KOPT-K1 (cell line): ENCODE measurements at regions not wholly inside any gene's neighbourhood (a gene's known extent, or its start where the extent isn't known, plus 50 kb on each side); places are given as distances from the start of the nearest gene placed in this dataset.

Experiments used
- H3K27ac ChIP-seq: fragments of 200-600 bp; sonication (generic); 2 replicates; pipeline ENCODE4 v1.5.1; 2016; ENCODE audit warnings: antibody characterized with exemption, mild to moderate bottlenecking, low read depth, low read length; ENCODE audit not compliant: poor library complexity, severe bottlenecking
- H3K36me3 ChIP-seq: fragments of 200-600 bp; sonication (generic); 2 replicates; pipeline ENCODE4 v1.5.1; 2017; ENCODE audit warnings: antibody characterized with exemption, mild to moderate bottlenecking, low read length, moderate library complexity; ENCODE audit not compliant: insufficient read depth
- H3K9me3 ChIP-seq: fragments of 200-600 bp; sonication (generic); 2 replicates; pipeline ENCODE4 v1.5.1; 2017; ENCODE audit warnings: antibody characterized with exemption, low read length, mild to moderate bottlenecking; ENCODE audit not compliant: insufficient read depth, poor library complexity, severe bottlenecking

DNA sequence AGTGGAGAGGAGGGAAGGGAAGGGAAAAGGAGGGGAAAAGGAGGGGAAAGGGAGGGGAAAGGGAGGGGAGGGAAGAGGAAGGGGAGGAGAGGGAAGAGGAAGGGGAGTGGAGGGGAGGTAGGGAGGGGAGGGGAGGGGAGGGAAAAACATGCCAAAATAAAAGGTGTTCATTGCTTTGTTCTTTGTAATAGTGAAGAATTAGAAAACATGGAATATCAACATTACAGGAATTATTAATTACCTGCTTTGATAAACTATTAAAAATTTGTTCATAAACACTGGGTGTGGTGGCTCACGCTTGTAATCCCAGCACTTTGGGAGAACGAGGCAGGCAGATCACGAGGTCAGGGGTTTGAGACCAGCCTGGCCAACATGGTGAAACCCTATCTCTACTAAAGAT is 579.2 kb downstream of the MED13L start:
- Histone ChIP-seq H3K36me3 (no peaks in the 10 kb centered on the region), H3K27ac (no peak overlapping the region), H3K9me3 (no peaks in the 10 kb centered on the region)

DNA sequence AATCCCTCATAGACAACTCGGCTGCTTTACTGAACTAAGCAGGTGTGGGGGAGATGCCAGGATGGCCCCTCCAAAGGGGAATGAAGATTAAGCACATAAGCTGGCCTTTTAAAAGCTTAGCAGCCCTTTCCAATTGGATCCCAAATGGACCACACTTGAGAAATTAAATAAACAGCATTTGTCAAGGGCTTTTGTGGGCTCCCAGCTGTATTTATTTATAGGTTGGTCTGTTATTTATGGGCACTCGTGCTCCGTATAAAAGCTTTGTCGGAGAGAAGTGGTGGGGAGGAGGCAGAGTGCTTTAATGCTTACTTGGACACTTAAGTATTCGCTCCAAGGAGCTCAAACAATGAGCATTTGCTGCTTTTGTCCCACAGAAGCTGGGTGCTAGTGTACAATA is 580.2 kb downstream of the MED13L start:
- Histone ChIP-seq H3K36me3 (no peaks in the 10 kb centered on the region), H3K9me3 (no peaks in the 10 kb centered on the region)

DNA sequence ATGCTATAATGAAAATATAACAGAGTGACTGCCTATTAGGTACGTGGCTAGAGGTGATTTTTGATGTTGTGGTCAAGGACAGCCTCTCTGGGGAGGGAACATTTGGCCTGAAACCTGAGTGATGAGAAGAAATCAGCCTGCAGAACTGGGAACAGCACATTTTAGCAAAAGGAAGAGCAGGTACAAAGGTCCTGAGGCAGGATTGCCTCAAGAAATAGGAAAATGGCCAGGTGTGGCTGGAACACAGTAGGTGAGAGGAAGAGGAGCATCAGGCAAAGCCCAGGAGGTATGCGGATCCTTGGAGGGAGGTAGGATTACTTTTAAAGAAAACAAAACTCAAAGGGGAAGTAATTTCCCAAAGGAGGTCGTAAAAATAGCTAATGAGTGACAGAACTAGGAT is 582.9 kb downstream of the MED13L start:
- Histone ChIP-seq H3K27ac (no peak overlapping the region), H3K36me3 (no peaks in the 10 kb centered on the region), H3K9me3 (no peaks in the 10 kb centered on the region)

More for the DNA sequence above, 580.2 kb downstream of the MED13L start:
- H3K27ac ChIP-seq, result no peak overlapping the region

DNA sequence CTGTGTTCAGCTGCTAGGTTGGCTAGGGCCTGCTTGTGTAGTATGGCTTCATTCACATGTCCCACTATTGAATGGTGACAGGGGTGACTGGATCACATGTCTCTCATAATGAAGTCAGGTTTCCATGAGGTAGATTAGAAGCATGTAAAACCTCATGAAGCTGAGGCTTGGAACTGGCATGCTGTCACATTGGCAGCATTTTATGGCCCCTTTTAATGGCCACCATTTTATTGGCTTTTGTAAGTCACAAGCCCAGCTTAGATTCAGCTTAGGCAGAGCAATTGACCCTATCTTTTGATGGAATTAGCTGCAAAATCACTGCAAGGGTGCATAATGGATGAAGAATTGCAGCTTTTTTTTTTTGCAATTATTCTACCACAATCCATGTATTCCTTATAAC is 583.5 kb downstream of the MED13L start:
- Histone ChIP-seq H3K9me3 (no peaks in the 10 kb centered on the region), H3K36me3 (no peaks in the 10 kb centered on the region), H3K27ac (no peak overlapping the region)

DNA sequence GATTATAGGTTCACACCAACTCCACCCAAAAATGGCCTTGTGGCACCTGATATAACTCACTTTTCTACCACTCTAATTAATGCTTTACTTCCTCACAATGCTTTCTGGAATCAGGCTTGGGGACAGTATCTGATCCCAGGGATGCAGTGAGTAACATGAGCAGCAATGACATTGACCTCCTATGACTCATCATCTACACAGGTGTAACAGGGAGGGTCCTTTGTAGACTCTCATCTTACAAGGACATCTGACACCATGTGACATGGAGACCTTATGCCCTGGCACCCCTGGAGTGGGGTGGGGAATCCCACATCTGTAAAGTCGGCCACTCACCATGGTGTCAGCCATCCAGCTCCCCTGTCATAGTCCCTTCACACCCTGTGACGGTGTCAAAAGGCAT is 586.4 kb downstream of the MED13L start:
- Histone ChIP-seq H3K36me3 (no peaks in the 10 kb centered on the region), H3K27ac (no peak overlapping the region), H3K9me3 (no peaks in the 10 kb centered on the region)

DNA sequence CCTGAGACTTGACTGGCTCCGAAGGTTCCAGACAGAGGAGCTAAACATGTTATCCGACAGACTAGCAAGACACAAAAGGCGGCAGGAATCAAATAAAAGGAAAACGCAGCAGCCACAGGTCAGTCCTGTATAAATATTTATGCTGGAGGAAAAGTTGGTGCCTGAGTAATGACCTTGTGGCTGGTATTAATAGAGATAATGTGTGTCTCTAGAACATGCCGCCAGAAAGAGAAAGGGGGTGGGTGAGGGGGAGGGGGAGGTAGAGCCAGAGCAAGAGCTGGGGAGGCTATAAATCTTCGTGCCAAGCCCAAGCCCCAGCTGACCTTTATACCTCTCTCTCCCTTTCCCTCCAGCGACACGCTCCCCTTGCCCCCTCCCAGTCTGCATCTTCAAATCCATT is 590.4 kb downstream of the MED13L start:
- no peaks in the 10 kb centered on the region for H3K9me3 ChIP-seq
- no peaks in the 10 kb centered on the region for H3K36me3 ChIP-seq
- H3K27ac ChIP-seq, result no peak overlapping the region

DNA sequence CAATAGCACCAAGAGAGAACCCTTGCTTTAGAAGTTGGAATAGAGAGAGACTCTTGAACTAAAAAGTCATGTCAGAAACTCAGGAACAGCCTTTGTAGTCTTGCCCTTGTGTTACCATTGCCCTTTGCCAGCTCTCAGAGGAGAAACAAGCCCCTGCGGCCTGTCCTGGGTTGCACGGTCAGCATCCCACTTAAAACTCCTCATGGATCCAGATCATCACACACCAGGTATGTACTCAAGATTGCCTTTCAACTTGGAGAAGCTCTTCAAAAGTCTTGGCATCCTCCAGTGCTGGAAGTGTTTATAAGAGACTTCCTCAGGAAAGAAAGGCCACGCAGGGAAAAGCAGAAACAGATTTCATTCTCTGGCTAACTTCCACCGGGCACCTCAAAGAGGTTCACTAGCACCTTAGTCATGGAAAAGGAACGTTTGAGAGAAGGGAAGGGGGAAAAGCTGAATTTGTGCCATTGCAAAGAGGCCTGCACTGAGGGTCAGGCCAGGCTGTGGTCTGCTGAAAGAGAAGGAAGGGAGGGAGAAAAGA is 594.2 kb downstream of the MED13L start:
- Histone ChIP-seq H3K27ac (no peak overlapping the region), H3K36me3 (no peaks in the 10 kb centered on the region), H3K9me3 (no peaks in the 10 kb centered on the region)

DNA sequence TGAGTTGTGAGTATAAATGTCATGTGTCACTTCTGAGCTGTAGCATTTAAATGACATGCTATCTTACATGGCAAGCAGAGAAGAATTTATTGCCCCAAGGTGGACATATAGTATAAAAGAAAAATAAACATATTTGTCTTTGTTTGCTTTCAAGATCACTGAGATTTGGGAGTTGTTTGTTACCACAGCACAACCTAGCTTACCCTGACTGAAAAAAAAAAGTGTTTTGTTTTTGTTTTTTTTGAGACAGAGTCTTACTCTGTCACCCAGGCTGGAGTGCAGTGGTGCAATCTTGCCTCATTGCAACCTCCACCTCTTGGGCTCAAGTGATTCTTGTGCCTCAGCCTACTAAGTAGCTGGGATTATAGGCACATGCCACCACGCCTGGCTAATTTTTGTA is 596.5 kb downstream of the MED13L start:
- H3K36me3 ChIP-seq, result no peaks in the 10 kb centered on the region
- H3K27ac ChIP-seq, result no peak overlapping the region
- H3K9me3 ChIP-seq, result no peaks in the 10 kb centered on the region

DNA sequence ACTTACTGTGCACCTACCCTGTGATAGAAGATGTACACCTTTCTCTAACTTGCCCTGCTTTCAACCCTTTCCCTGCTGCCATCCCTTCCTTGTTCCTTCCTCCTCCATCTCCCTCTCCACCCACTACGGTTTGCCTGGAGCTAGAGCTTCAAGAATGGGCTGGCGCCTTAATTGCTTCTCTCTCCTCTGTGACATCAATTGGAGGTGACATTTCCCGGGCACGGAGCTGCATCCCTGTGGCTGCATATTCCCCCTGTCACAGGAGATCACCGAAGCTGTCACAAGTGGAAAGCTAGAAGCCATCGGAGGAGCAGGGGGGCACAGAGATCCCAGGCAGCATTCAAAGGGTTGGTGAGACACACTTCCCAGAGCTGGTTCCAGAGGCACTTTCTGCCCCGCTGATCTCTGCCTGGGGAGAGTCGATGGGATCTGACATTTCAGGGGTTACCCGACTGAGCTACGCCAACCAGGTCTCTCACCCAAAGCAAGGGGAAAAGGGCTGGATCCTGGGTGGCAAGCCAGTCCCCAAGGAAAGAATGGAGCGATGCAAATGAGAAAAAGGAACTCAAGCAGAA is 604.9 kb downstream of the MED13L start:
- H3K36me3 ChIP-seq, result no peaks in the 10 kb centered on the region
- H3K9me3 ChIP-seq, result no peaks in the 10 kb centered on the region
- no peak overlapping the region for H3K27ac ChIP-seq

DNA sequence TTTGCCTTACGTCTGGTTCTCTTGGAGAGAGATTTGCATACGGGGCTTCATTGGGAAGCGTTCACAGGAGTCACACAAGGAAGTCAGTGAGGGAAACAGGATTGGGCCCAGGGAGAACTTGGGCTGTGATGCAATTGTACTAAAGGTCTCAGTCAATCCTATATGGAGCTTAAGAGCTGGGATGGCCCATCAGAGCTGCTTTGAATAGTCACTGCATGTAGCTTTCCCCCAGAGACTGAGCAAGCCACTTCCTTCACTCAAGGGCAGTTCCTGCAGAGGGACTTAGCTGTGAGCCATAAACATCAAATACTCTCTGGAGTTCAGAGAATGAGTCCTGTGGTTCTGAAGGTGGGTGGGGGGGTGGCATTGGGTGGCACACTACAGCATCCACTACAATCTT is 605.4 kb downstream of the MED13L start:
- Histone ChIP-seq H3K27ac (no peak overlapping the region), H3K36me3 (no peaks in the 10 kb centered on the region), H3K9me3 (no peaks in the 10 kb centered on the region)

DNA sequence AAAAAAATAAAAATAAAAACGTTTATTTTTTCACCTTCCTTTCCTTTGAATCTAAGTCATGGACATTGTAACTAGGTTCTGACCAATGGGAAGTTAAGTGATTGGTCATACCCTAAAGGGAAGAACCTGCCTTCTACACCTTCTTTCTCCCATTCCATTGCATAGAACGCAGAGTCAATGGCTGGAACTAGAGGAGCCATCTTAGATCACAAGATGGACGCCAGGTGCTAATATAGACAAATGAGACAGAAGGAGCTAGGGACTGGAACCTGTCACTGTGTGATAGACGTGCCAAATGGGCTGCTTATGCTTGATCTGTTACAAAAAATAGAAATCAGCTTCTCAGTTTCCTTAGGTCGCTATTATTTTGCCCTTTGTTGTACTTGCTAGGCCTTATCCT is 606.6 kb downstream of the MED13L start:
- Histone ChIP-seq H3K36me3 (no peaks in the 10 kb centered on the region), H3K27ac (no peak overlapping the region), H3K9me3 (no peaks in the 10 kb centered on the region)

DNA sequence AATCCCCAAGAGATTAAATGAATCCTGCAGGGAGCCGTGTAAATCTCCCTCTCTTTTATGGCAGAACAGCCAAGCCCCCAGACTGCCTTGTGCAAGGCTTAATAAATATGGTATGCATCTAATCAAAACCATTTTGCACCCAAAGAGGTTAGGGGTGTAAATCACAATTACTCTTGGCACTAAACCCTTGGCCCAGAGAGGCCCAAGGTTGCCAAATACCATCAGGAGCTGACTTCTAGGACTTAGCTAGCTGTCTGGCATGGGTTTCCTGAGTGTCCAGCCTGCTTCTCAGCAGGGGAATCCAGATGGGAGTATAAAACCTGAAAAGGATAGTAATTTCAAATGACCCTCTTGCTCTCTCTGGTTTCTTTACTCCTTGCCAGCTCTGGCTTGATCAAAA is 610.4 kb downstream of the MED13L start:
- H3K9me3 ChIP-seq, result no peaks in the 10 kb centered on the region
- no peaks in the 10 kb centered on the region for H3K36me3 ChIP-seq
- no peak overlapping the region for H3K27ac ChIP-seq

DNA sequence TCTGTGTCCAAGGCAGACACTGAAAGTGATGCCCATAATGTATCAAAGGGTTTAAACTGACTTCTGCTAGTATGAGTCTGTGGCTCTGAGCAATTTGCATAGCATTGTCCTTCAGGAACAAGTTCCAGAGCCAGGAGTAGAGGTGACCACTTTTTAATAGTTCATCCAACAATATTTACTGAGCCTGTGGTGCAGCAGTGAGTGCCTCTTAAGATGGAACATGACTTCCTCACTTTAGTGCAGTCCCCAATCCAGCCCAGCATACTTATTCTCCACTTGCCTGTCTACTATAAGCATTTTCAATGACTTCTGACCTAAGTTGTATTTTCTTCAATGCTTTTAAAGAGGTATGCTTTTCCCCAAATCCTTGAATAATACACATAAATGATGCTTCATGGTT is 611.3 kb downstream of the MED13L start:
- H3K36me3 ChIP-seq, result no peaks in the 10 kb centered on the region
- H3K9me3 ChIP-seq, result no peaks in the 10 kb centered on the region
- no peak overlapping the region for H3K27ac ChIP-seq

DNA sequence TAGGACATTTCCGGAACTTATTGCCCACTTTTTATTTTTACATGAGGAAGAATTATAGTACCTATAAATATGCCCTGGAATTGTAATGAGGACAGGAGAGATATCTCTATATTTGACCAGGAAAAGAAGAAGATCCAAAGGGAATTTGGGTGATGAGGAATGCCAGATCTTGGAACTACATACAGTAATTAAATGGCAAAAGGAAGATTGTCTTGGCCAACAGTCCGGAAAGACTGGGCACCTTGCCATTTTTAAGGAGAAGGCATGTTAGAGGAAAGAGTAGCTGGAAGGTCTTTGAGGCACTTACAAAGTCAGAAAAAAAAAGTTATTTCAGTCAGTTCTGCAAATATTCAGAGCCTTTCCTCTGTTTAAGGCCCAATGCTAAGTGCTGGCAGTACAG is 616.4 kb downstream of the MED13L start:
- Histone ChIP-seq H3K9me3 (no peaks in the 10 kb centered on the region), H3K27ac (no peak overlapping the region)

DNA sequence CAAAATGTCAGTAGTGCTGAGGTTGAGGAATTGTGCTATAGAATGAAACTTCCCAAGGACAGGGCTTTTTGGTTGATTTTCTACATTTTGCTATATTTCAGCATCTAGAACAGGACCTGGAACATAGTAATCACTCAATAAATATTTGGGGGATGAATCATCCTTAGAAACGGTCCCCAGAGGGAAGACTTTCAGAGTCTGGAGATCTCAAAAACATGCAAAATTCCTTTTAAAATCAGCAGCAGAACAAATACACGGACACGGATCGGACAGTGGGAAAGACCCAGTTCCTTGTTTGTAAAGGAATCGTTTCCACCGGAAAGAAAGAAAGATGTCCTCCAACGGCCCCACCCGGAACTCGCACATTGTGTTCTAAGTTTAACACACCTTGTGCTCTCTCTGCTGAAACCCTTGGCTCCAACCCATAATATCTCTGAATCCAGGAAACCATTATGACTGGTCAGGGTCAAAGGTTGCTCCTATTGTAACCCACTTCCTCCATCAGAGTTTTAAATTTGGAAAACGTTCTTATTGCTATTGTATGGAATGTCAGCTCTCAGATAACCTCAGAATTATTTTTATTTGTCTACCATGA is 617.2 kb downstream of the MED13L start:
- Histone ChIP-seq H3K27ac (no peak overlapping the region), H3K36me3 (no peaks in the 10 kb centered on the region), H3K9me3 (no peaks in the 10 kb centered on the region)

More for the DNA sequence above, 616.4 kb downstream of the MED13L start:
- H3K36me3 ChIP-seq, result no peaks in the 10 kb centered on the region

DNA sequence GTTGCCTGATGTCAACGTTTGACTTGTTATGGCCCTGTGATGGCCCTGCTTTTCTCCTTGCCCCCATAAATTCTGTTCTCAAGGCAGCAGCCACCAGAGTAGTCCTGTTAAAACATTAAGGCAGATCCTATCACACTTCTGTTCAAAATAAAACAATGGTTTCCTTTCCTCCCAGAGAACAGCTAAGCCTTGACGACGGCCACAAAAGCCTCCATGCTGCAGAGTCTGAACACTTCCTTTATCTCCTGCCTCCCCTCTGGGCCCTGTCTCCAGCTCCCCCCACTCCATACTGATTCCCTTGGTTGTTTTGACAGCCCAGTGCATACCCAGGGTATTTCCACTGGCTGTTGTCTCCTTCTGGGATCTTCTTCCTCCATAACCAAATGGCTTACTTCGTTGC is 618.1 kb downstream of the MED13L start:
- Histone ChIP-seq H3K36me3 (no peaks in the 10 kb centered on the region), H3K9me3 (no peaks in the 10 kb centered on the region), H3K27ac (no peak overlapping the region)
